Endothelial cell of umbilical vein (primary cell): ENCODE measurements at regions not wholly inside any gene's neighbourhood (a gene's known extent, or its start where the extent isn't known, plus 50 kb on each side); places are given as distances from the start of the nearest gene placed in this dataset.

Experiments
- EZH2 ChIP-seq: IDR thresholded peaks from 2 replicates; pipeline ENCODE4 v1.6.1; 2012; ENCODE audit warnings: borderline replicate concordance, low read depth, mild to moderate bottlenecking, moderate library complexity, low read length, inconsistent platforms; ENCODE audit not compliant: severe bottlenecking
- FOS ChIP-seq: IDR thresholded peaks from 2 replicates; pipeline ENCODE4 v1.6.1; 2011; ENCODE audit warnings: mild to moderate bottlenecking, low read length, moderate library complexity, borderline replicate concordance; ENCODE audit not compliant: insufficient read depth
- GATA2 ChIP-seq: IDR thresholded peaks from 2 replicates; pipeline ENCODE4 v1.7.0; 2011; ENCODE audit warnings: low read depth, mild to moderate bottlenecking, moderate library complexity, mixed read lengths, low read length; ENCODE audit not compliant: insufficient read length, insufficient read depth
- JUN ChIP-seq: IDR thresholded peaks from 2 replicates; pipeline ENCODE4 v1.6.1; 2011; ENCODE audit warnings: borderline replicate concordance, low read depth; ENCODE audit not compliant: insufficient read length, insufficient read depth
- POLR2A ChIP-seq: IDR thresholded peaks from 2 replicates; pipeline ENCODE4 v1.6.1; 2012; ENCODE audit warnings: low read depth, mild to moderate bottlenecking, control low read depth, low read length
- POLR2AphosphoS5 ChIP-seq: IDR thresholded peaks from 2 replicates; pipeline ENCODE4 v1.6.1; 2012; ENCODE audit warnings: low read depth, mild to moderate bottlenecking, control low read depth, low read length, moderate library complexity; ENCODE audit not compliant: insufficient read depth
- TF ChIP-seq, protein P1 (sequence below), 2 donors: IDR thresholded peaks; 1 replicate in 1 of 2; 2 replicates in 1 of 2; pipeline ENCODE4 v1.5.1; 2011; ENCODE audit warnings: low read length in 2 of 2, mild to moderate bottlenecking in 2 of 2, moderate library complexity in 2 of 2, control low read depth in 1 of 2, inconsistent platforms in 1 of 2, low read depth in 1 of 2; ENCODE audit not compliant: insufficient read depth in 1 of 2; ENCODE audit errors: extremely low read depth in 1 of 2
- TF ChIP-seq, protein P2 (sequence below): IDR thresholded peaks from 2 replicates; pipeline ENCODE4 v1.6.1; 2011; ENCODE audit not compliant: insufficient read depth, insufficient read length

DNA sequence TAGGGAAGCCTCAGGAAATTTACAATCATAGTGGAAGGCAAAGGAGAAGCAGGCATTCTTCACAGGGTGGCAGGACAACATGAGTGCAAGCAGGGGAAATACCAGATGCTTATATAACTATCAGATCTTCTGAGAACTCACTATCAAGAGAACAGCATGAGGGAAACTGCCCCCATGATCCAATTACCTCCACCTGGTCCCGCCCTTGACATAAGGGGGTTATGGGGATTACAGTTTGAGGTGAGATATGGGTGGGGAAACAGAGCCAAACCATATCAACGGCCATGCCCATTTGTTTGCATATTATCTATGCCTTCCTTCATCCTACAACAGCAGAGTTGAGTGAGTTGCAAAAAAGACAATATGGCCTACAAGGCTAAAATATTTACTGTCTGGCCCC is 140.2 kb upstream of the CCDC196 start:
- TF ChIP-seq, protein P1, sequence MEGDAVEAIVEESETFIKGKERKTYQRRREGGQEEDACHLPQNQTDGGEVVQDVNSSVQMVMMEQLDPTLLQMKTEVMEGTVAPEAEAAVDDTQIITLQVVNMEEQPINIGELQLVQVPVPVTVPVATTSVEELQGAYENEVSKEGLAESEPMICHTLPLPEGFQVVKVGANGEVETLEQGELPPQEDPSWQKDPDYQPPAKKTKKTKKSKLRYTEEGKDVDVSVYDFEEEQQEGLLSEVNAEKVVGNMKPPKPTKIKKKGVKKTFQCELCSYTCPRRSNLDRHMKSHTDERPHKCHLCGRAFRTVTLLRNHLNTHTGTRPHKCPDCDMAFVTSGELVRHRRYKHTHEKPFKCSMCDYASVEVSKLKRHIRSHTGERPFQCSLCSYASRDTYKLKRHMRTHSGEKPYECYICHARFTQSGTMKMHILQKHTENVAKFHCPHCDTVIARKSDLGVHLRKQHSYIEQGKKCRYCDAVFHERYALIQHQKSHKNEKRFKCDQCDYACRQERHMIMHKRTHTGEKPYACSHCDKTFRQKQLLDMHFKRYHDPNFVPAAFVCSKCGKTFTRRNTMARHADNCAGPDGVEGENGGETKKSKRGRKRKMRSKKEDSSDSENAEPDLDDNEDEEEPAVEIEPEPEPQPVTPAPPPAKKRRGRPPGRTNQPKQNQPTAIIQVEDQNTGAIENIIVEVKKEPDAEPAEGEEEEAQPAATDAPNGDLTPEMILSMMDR (IDR thresholded peaks at IDR 0.05; ENCODE audit: extremely low read depth in 1 of 2, insufficient read depth in 1 of 2, low read depth in 1 of 2, low read length in 2 of 2), result no peak
- TF ChIP-seq POLR2A (no peak), EZH2 (no peak), JUN (no peak), FOS (no peak), POLR2AphosphoS5 (no peak), GATA2 (no peak)
- TF ChIP-seq, protein P2, sequence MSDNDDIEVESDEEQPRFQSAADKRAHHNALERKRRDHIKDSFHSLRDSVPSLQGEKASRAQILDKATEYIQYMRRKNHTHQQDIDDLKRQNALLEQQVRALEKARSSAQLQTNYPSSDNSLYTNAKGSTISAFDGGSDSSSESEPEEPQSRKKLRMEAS, result no peak
